ENCODE measurements at regions not wholly inside any gene's neighbourhood (a gene's known extent, or its start where the extent isn't known, plus 50 kb on each side); places are given as distances from the start of the nearest gene placed in this dataset.

- no peak overlapping the region for H3K23ac ChIP-seq (ENCODE audit: insufficient read length, low read depth, low read length)
- H2BK15ac ChIP-seq (ENCODE audit: low read depth, low read length), result no peak overlapping the region
- no peak overlapping the region for H3K4ac ChIP-seq (ENCODE audit: low read depth, low read length)
- no peaks in the 10 kb centered on the region for H3K9me3 ChIP-seq (ENCODE audit: control insufficient read depth, low read depth, low read length)
- Mint-ChIP-seq H3K9me3 (no peaks in the 10 kb centered on the region), H3K36me3 (ENCODE audit: insufficient read depth in 1 of 3, low read depth in 3 of 3) (no peaks in the 10 kb centered on the region), H3K27me3 (ENCODE audit: low read depth) (no peaks in the 10 kb centered on the region), H3K4me3 (no peak overlapping the region), H3K27ac (no peak overlapping the region), H3K4me1 (no peaks in the 10 kb centered on the region)
- H2BK5ac ChIP-seq (ENCODE audit: insufficient read length, low read length), result no peak overlapping the region
- no peak overlapping the region for H3K56ac ChIP-seq (ENCODE audit: insufficient read length, low read depth, low read length)
- H3K4me1 ChIP-seq (ENCODE audit: insufficient read depth, low read length), result no peaks in the 10 kb centered on the region
- no peak overlapping the region for H2BK120ac ChIP-seq (ENCODE audit: low read depth, low read length, poor library complexity, severe bottlenecking)
- H4K91ac ChIP-seq (ENCODE audit: insufficient read length, low read depth, low read length), result no peak overlapping the region
- no peak overlapping the region for H3K18ac ChIP-seq (ENCODE audit: insufficient read length, low read depth, low read length)
- no CpG with 5 or more reads among the region's 3 CpGs for WGBS (ENCODE audit: extremely low coverage, insufficient read length, low lambda C conversion rate)
- H2BK12ac ChIP-seq (ENCODE audit: insufficient read length, low read depth, low read length), result no peak overlapping the region
- no peak overlapping the region for H3T11ph ChIP-seq (ENCODE audit: low read length)
- H3K79me1 ChIP-seq (ENCODE audit: insufficient read depth, low read depth, low read length, poor library complexity, severe bottlenecking), result no peaks in the 10 kb centered on the region
- no peak overlapping the region for H4K5ac ChIP-seq (ENCODE audit: insufficient read length, low read depth, low read length)
- no peak overlapping the region for H2BK20ac ChIP-seq (ENCODE audit: low read depth, low read length, poor library complexity, severe bottlenecking)
- H3K4me2 ChIP-seq (ENCODE audit: insufficient read depth, insufficient read length, low read length), result no peak overlapping the region
- H3K27me3 ChIP-seq (ENCODE audit: insufficient read depth, low read length), result no peaks in the 10 kb centered on the region
- no peak overlapping the region for H3K14ac ChIP-seq (ENCODE audit: insufficient read depth, low read length)
- DNase-seq, result no peak
- no peaks in the 10 kb centered on the region for H3K79me2 ChIP-seq (ENCODE audit: insufficient read depth, low read length)
- no peak overlapping the region for H3K27ac ChIP-seq (ENCODE audit: insufficient read length, low read depth, low read length)
- no peak overlapping the region for H2AK5ac ChIP-seq (ENCODE audit: insufficient read length, low read length)
- H3K9ac ChIP-seq (ENCODE audit: extremely low read depth, insufficient read length, low read length), result no peak overlapping the region
- no peak overlapping the region for H2AFZ ChIP-seq (ENCODE audit: low read length)
- no peak overlapping the region for H4K8ac ChIP-seq (replicated peaks; ENCODE audit: insufficient read length, low read depth, low read length)
- no peaks in the 10 kb centered on the region for H4K20me1 ChIP-seq (ENCODE audit: control insufficient read depth, insufficient read depth, insufficient read length)
- no peak for TF ChIP-seq CTCF (conservative IDR thresholded peaks at IDR 0.05)
- H3K23me2 ChIP-seq (ENCODE audit: insufficient read length, low read depth, low read length, poor library complexity, severe bottlenecking), result no peaks in the 10 kb centered on the region
Observed at GRCh38 chr9:7900541-7900940, 101.0 kb upstream of the DMAC1 start.

Measured in H9 (cell line).